HepG2 (cell line): ENCODE measurements at regions not wholly inside any gene's neighbourhood (a gene's known extent, or its start where the extent isn't known, plus 50 kb on each side); places are given as distances from the start of the nearest gene placed in this dataset.

Experiments
- AHR ChIP-seq: IDR thresholded peaks from 2 replicates; pipeline ENCODE4 v1.6.1; 2018; ENCODE audit warnings: missing genetic modification reagents, missing compliant biosample characterization
- CENPX ChIP-seq: sonication (generic); formaldehyde crosslinking; IDR thresholded peaks from 2 replicates; pipeline ENCODE4 v1.9.0; 2021; ENCODE audit warnings: mild to moderate bottlenecking, missing genetic modification reagents, moderate library complexity
- CTCF ChIP-seq: sonication (generic); formaldehyde crosslinking; IDR thresholded peaks from 2 replicates; pipeline ENCODE4 v1.5.0; 2020; ENCODE audit warnings: mild to moderate bottlenecking, missing genetic modification reagents, moderate library complexity
- EP300 ChIP-seq, 3 experiments: sonication (generic) in 1 of 3; formaldehyde crosslinking in 1 of 3; IDR thresholded peaks; 2 replicates each; pipeline versions ENCODE4 v1.5.1 to v1.6.1; 2011 to 2020; ENCODE audit warnings: low read depth in 2 of 3, low read length in 2 of 3, borderline replicate concordance in 1 of 3, improper control_type of control experiment in 1 of 3, mild to moderate bottlenecking in 1 of 3, missing genetic modification reagents in 1 of 3, moderate library complexity in 1 of 3
- HNRNPUL1 ChIP-seq: fragments of 200-400 bp; formaldehyde crosslinking; IDR thresholded peaks from 2 replicates; pipeline ENCODE4 v1.6.1; 2017; ENCODE audit warnings: low read depth, mild to moderate bottlenecking, low read length, moderate library complexity
- MTA3 ChIP-seq: sonication (generic); formaldehyde crosslinking; IDR thresholded peaks from 2 replicates; pipeline ENCODE4 v1.4.0; 2020; ENCODE audit warnings: missing genetic modification reagents
- PCBP1 ChIP-seq: fragments of 200-400 bp; formaldehyde crosslinking; IDR thresholded peaks from 2 replicates; pipeline ENCODE4 v1.6.1; 2017; ENCODE audit warnings: mild to moderate bottlenecking, low read depth, low read length, borderline replicate concordance
- RARG ChIP-seq: sonication (generic); formaldehyde crosslinking; IDR thresholded peaks from 2 replicates; pipeline ENCODE4 v1.4.0; 2020; ENCODE audit warnings: low read depth, mild to moderate bottlenecking, missing genetic modification reagents
- SMARCC2 ChIP-seq: fragments of 450-650 bp; IDR thresholded peaks from 2 replicates; pipeline ENCODE4 v1.6.1; 2017; ENCODE audit warnings: antibody characterized with exemption, mild to moderate bottlenecking
- TBX3 ChIP-seq: fragments of 450-650 bp; IDR thresholded peaks from 2 replicates; pipeline ENCODE4 v1.6.1; 2017; ENCODE audit warnings: antibody characterized with exemption, mild to moderate bottlenecking, inconsistent platforms, borderline replicate concordance

GRCh38 chr9:118100529-118101419, 396.6 kb downstream of the TLR4 start:
- TF ChIP-seq CENPX (no peak), MTA3 (CRISPR knock-in tag) (no peak), HNRNPUL1 (no peak), SMARCC2 (no peak), PCBP1 (no peak), TBX3 (no peak), CTCF (no peak), EP300 (IDR thresholded peaks at IDR 0.05; ENCODE audit: low read depth in 2 of 2, low read length in 2 of 2) (no peak), EP300 (CRISPR knock-in tag; IDR thresholded peaks at IDR 0.05; ENCODE audit: borderline replicate concordance) (no peak), RARG (CRISPR knock-in tag) (no peak), AHR (CRISPR knock-in tag) (no peak)
